ENCODE measurements at regions not wholly inside any gene's neighbourhood (a gene's known extent, or its start where the extent isn't known, plus 50 kb on each side); places are given as distances from the start of the nearest gene placed in this dataset.

GRCh38 chr4:114296126-114296525, 302.5 kb upstream of the UGT8 start:
- Histone ChIP-seq H3K36me3 (no peaks in the 10 kb centered on the region), H3K9me3 (peaks cover 0 to 15% (median 4%) of the 10 kb centered on the region in 12 donors), H3K27ac (no peak overlapping the region), H3K4me1 (no peaks in the 10 kb centered on the region), H3K27me3 (no peaks in the 10 kb centered on the region), H3K4me3 (no peak overlapping the region)
- ATAC-seq (no peak), DNase-seq (no peak)
- 88 to 94% (median 93%) methylated on average over 11 to 17 of the region's 17 CpGs for WGBS, 4 donors
- no peak for TF ChIP-seq POLR2A (IDR thresholded peaks at IDR 0.05)
- no peak for TF ChIP-seq CTCF (IDR thresholded peaks at IDR 0.05)
- intact Hi-C loops (cut with DNase I), result no loop called here

GRCh38 chr4:114302472-114302871, 296.1 kb upstream of the UGT8 start:
- H3K27ac ChIP-seq, result no peak overlapping the region
- H3K4me1 ChIP-seq, result no peaks in the 10 kb centered on the region
- WGBS, 4 donors, result 63 to 77% (median 74%) methylated on average over 2 of the region's 2 CpGs
- TF ChIP-seq POLR2A (IDR thresholded peaks at IDR 0.05) (no peak), CTCF (IDR thresholded peaks at IDR 0.05) (no peak)
- DNase-seq (no peak), ATAC-seq (no peak)
- intact Hi-C loops (cut with DNase I), result no loop called here
- H3K27me3 ChIP-seq, result no peaks in the 10 kb centered on the region
- no peaks in the 10 kb centered on the region for H3K36me3 ChIP-seq
- H3K9me3 ChIP-seq, result peaks cover 0 to 8% (median 0%) of the 10 kb centered on the region in 12 donors
- no peak overlapping the region for H3K4me3 ChIP-seq

GRCh38 chr4:114304046-114304445, 294.6 kb upstream of the UGT8 start:
- peaks cover 0 to 8% (median 0%) of the 10 kb centered on the region in 12 donors for H3K9me3 ChIP-seq
- no peak overlapping the region for H3K27ac ChIP-seq
- intact Hi-C loops (cut with DNase I), result no loop called here
- H3K4me3 ChIP-seq, result no peak overlapping the region
- ATAC-seq, result no peak
- no peaks in the 10 kb centered on the region for H3K36me3 ChIP-seq
- H3K27me3 ChIP-seq, result no peaks in the 10 kb centered on the region
- 73 to 87% (median 81%) methylated on average over 2 of the region's 2 CpGs for WGBS, 4 donors
- DNase-seq, result no peak
- TF ChIP-seq POLR2A (IDR thresholded peaks at IDR 0.05) (no peak), CTCF (IDR thresholded peaks at IDR 0.05) (no peak)
- no peaks in the 10 kb centered on the region for H3K4me1 ChIP-seq

- intact Hi-C loops (cut with DNase I), result no loop called here
- no peak for DNase-seq
- Histone ChIP-seq H3K27ac (no peak overlapping the region), H3K4me1 (no peaks in the 10 kb centered on the region), H3K36me3 (no peaks in the 10 kb centered on the region), H3K27me3 (no peaks in the 10 kb centered on the region), H3K4me3 (no peak overlapping the region), H3K9me3 (peaks cover 0 to 8% (median 0%) of the 10 kb centered on the region in 12 donors)
- ATAC-seq, result no peak
- WGBS, 4 donors, result 42 to 71% (median 62%) methylated on average over 1 of the region's 1 CpG
- no peak for TF ChIP-seq CTCF (IDR thresholded peaks at IDR 0.05)
- TF ChIP-seq POLR2A (IDR thresholded peaks at IDR 0.05), result no peak
Measured at GRCh38 chr4:114304567-114304966, 294.0 kb upstream of the UGT8 start.
